Natural killer cell treated with Interleukin-12 subunit alpha and Interleukin-12 subunit beta and Interleukin-15 and Interleukin-18, amount 100 ng/mL, for 72 hours (primary cell): ENCODE measurements at regions not wholly inside any gene's neighbourhood (a gene's known extent, or its start where the extent isn't known, plus 50 kb on each side); places are given as distances from the start of the nearest gene placed in this dataset.
A peak's percentile ranks its signal among the peaks of the same experiment; 100 is the strongest.

Experiments
- ATAC-seq, 2 donors: fragments of 150-1000 bp; cut with Tn5 transposase in 1 of 2; sonication (Bioruptor Pico), chemical (Tn5 transposase) in 1 of 2; 2 replicates each; pipeline ENCODE4 v1.10.0; 2021
- DNase-seq: peaks from one replicate; pipeline ENCODE4 v3.0.0; 2022; ENCODE audit warnings: low spot score
- H3K27ac Mint-ChIP-seq, 2 donors: 1 replicate in 1 of 2; 2 replicates in 1 of 2; pipeline ENCODE4 v1.8.0; 2022; ENCODE audit warnings: mixed read lengths in 2 of 2, mild to moderate bottlenecking in 1 of 2, moderate library complexity in 1 of 2
- H3K27me3 Mint-ChIP-seq, 2 donors: 1 replicate in 1 of 2; 2 replicates in 1 of 2; pipeline ENCODE4 v1.8.0; 2022; ENCODE audit warnings: mixed read lengths in 2 of 2
- H3K36me3 Mint-ChIP-seq: one replicate; pipeline ENCODE4 v1.8.0; 2022; ENCODE audit warnings: mixed read lengths
- H3K4me1 Mint-ChIP-seq, 2 donors: 1 replicate in 1 of 2; 2 replicates in 1 of 2; pipeline ENCODE4 v1.8.0; 2022; ENCODE audit warnings: low read depth in 2 of 2, mixed read lengths in 2 of 2, mild to moderate bottlenecking in 1 of 2
- H3K4me3 Mint-ChIP-seq: one replicate; pipeline ENCODE4 v1.8.0; 2022; ENCODE audit warnings: mixed read lengths
- H3K9me3 Mint-ChIP-seq: 2 replicates; pipeline ENCODE4 v1.8.0; 2022; ENCODE audit warnings: mixed read lengths

DNA sequence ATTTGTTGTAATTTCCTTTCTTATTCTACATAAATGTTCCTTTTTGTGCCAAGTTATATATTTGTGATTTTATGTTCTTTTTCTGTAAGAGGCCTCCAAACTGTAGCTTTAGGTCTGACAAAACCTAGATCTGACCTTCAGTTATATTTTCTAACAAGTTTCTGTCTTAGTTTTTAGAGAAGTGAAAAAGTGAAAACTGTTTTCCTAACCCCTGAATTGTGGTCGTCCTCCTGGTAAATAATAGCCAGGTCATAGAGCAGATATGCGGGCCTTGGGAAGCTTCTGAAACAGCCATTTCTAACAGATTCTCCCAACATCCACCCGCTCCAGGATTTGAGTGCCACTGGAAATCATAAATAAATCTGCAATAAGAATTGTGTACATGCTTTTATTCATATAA lies 398.4 kb upstream of the CWC22 start:
- DNase-seq = no peak
- no peaks in the 10 kb centered on the region for H3K27me3 Mint-ChIP-seq
- no peak overlapping the region for H3K4me3 Mint-ChIP-seq
- H3K36me3 Mint-ChIP-seq = no peaks in the 10 kb centered on the region
- H3K27ac Mint-ChIP-seq = no peak overlapping the region
- no peak for ATAC-seq
- no peaks in the 10 kb centered on the region for H3K9me3 Mint-ChIP-seq
- no peaks in the 10 kb centered on the region for H3K4me1 Mint-ChIP-seq

DNA sequence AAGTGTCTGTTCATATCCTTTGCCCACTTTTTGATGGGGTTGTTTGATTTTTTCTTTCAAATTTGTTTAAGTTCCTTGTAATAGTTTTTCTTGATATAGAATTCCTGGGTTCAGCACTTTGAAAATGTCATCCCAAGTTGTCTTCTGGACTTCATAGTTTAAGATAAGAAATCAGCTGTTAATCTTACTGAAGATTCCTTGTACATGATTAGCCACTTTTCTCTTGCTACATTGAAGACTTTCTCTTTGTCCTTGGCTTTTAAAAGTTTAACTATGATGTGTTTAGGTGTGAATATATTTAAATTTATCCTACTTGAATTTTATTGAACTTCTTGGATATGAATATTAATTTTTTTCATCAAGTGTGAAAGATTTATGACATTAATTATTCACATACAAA lies 387.2 kb upstream of the CWC22 start:
- DNase-seq (no peak), ATAC-seq (no peak)
- H3K27ac Mint-ChIP-seq = no peak overlapping the region
- no peaks in the 10 kb centered on the region for H3K27me3 Mint-ChIP-seq
- H3K4me1 Mint-ChIP-seq = no peaks in the 10 kb centered on the region
- H3K9me3 Mint-ChIP-seq = peaks cover 20% of the 10 kb centered on the region
- no peak overlapping the region for H3K4me3 Mint-ChIP-seq
- no peaks in the 10 kb centered on the region for H3K36me3 Mint-ChIP-seq

- Mint-ChIP-seq H3K36me3 (no peaks in the 10 kb centered on the region), H3K27me3 (no peaks in the 10 kb centered on the region), H3K4me3 (no peak overlapping the region), H3K4me1 (no peaks in the 10 kb centered on the region), H3K9me3 (peaks cover 7% of the 10 kb centered on the region), H3K27ac (no peak overlapping the region)
- ATAC-seq (no peak), DNase-seq (no peak)
These were observed 378.6 kb upstream of the CWC22 start for GRCh38 chr2:180385601-180386201.

- ATAC-seq (no peak), DNase-seq (no peak)
- Mint-ChIP-seq H3K27ac (no peak overlapping the region), H3K9me3 (peaks cover 4% of the 10 kb centered on the region), H3K4me1 (no peaks in the 10 kb centered on the region), H3K27me3 (no peaks in the 10 kb centered on the region), H3K4me3 (no peak overlapping the region), H3K36me3 (no peaks in the 10 kb centered on the region)
These were observed 369.0 kb upstream of the CWC22 start for GRCh38 chr2:180376066-180376465.

DNA sequence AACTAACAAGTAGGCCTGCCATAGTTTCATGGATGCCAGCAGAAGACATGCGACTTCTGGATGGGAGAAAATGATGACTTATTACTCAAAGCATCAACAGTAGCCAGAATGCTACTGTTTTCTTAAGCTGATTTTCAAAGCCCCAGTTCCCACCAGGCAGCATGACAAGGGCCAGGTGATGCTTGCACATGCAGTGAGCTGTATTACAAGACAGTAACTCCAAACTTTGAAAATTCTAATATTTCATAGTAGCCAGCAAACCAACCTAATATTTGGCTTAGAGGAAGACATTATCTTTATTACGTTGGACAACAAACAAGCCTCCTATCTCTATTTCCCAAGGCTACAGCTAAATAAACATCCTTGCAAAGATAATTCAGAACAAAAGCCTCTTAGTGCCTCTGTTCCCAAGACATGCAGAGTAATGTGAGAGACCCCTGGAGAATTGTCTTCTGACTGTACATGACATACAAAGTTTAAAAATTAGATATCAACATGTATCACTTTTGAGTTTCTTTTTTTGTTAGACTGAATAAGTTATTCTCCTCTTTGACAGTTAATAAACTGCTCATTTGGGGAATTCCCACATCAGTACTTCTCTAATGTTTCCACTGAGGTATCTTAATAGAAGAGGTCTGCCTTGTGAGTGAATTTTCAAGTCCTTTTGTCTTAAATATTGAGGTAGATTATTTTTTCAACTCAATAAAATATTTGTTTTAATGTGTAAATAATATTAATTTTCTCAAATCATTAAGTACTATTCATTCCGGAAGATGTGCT lies 367.6 kb upstream of the CWC22 start:
- ATAC-seq (no peak), DNase-seq (no peak)
- Mint-ChIP-seq H3K27ac (no peak overlapping the region), H3K27me3 (no peaks in the 10 kb centered on the region), H3K9me3 (peaks cover 4% of the 10 kb centered on the region), H3K4me1 (no peaks in the 10 kb centered on the region), H3K36me3 (no peaks in the 10 kb centered on the region), H3K4me3 (no peak overlapping the region)

- no peak overlapping the region for H3K27ac Mint-ChIP-seq
These were observed 363.6 kb upstream of the CWC22 start for GRCh38 chr2:180370511-180371205.

GRCh38 chr2:180368881-180369280 lies 361.8 kb upstream of the CWC22 start:
- Mint-ChIP-seq H3K4me1 (no peaks in the 10 kb centered on the region), H3K27me3 (no peaks in the 10 kb centered on the region), H3K9me3 (no peaks in the 10 kb centered on the region), H3K4me3 (no peak overlapping the region), H3K36me3 (no peaks in the 10 kb centered on the region), H3K27ac (no peak overlapping the region)
- DNase-seq = no peak
- no peak for ATAC-seq

More at GRCh38 chr2:180370511-180371205, 363.6 kb upstream of the CWC22 start:
- no peak for DNase-seq
- no peak overlapping the region for H3K4me3 Mint-ChIP-seq
- H3K4me1 Mint-ChIP-seq = no peaks in the 10 kb centered on the region
- no peaks in the 10 kb centered on the region for H3K9me3 Mint-ChIP-seq
- ATAC-seq = no peak
- H3K36me3 Mint-ChIP-seq = no peaks in the 10 kb centered on the region
- H3K27me3 Mint-ChIP-seq = no peaks in the 10 kb centered on the region

GRCh38 chr2:180367815-180368214 lies 360.7 kb upstream of the CWC22 start:
- no peak overlapping the region for H3K4me3 Mint-ChIP-seq
- no peaks in the 10 kb centered on the region for H3K36me3 Mint-ChIP-seq
- no peak overlapping the region for H3K27ac Mint-ChIP-seq
- no peaks in the 10 kb centered on the region for H3K9me3 Mint-ChIP-seq
- no peak for DNase-seq
- no peaks in the 10 kb centered on the region for H3K27me3 Mint-ChIP-seq
- no peaks in the 10 kb centered on the region for H3K4me1 Mint-ChIP-seq
- no peak for ATAC-seq

GRCh38 chr2:180366481-180366880 lies 359.4 kb upstream of the CWC22 start:
- H3K9me3 Mint-ChIP-seq = no peaks in the 10 kb centered on the region
- H3K4me1 Mint-ChIP-seq = no peaks in the 10 kb centered on the region
- H3K27ac Mint-ChIP-seq = no peak overlapping the region
- no peaks in the 10 kb centered on the region for H3K27me3 Mint-ChIP-seq
- no peak overlapping the region for H3K4me3 Mint-ChIP-seq
- DNase-seq (no peak), ATAC-seq (no peak)
- H3K36me3 Mint-ChIP-seq = no peaks in the 10 kb centered on the region

DNA sequence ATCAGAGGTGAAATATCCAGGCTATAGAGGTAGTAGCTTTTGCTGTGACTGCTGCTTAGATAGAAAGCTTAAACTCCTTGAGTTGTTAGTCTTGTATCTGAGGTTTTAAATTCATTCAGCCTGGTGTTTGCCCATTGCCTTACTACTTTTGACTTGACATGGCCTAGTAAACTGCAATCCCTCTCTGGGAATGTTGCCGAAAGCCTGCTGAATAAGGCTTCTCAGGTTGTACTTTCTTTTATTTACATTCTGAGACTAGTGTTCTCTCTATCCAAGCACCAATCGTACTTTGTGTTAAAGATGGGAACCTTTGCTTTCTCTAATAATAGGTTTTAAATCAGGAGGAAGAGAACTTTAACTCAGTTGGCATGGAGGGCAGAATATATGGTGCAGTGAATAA lies 357.6 kb upstream of the CWC22 start:
- Mint-ChIP-seq H3K27ac (no peak overlapping the region), H3K9me3 (no peaks in the 10 kb centered on the region), H3K4me1 (peaks cover 7% of the 10 kb centered on the region in 2 donors), H3K27me3 (no peaks in the 10 kb centered on the region), H3K4me3 (no peak overlapping the region), H3K36me3 (no peaks in the 10 kb centered on the region)
- DNase-seq (no peak), ATAC-seq (no peak)

DNA sequence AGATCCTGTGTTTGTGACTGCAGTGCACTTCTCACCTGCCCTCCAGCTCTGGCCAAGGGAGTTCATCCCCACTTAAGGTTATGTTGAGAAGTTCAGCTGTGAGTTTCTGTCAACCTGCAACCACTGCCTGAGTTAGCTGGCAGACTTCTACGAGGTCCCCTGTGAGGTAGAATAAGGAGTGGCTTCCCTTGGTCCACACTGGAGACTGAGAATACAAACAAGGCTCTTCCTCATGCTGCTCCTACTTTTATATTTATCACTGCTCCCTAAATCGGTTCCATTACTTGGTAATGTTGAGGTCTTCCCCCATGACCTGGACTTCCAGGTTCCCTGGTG lies 353.2 kb upstream of the CWC22 start:
- peaks cover 7 to 11% of the 10 kb centered on the region in 2 donors for H3K4me1 Mint-ChIP-seq
- H3K4me3 Mint-ChIP-seq = no peak overlapping the region
- H3K27me3 Mint-ChIP-seq = no peaks in the 10 kb centered on the region
- H3K9me3 Mint-ChIP-seq = peaks cover 3% of the 10 kb centered on the region
- no peaks in the 10 kb centered on the region for H3K36me3 Mint-ChIP-seq
- ATAC-seq (peak in 1 of 2 donors; percentile 32), DNase-seq (no peak)
- H3K27ac Mint-ChIP-seq = peak overlapping the region in 1 of 2 donors; percentile 44

- Mint-ChIP-seq H3K27ac (peak overlapping the region in 1 of 2 donors; percentile 44), H3K9me3 (peaks cover 3% of the 10 kb centered on the region), H3K4me3 (no peak overlapping the region), H3K4me1 (peaks cover 7 to 11% of the 10 kb centered on the region in 2 donors), H3K36me3 (no peaks in the 10 kb centered on the region), H3K27me3 (no peaks in the 10 kb centered on the region)
- no peak for DNase-seq
- peak; percentile 48 to 49 for ATAC-seq
These were observed 352.6 kb upstream of the CWC22 start for GRCh38 chr2:180359522-180360282.

GRCh38 chr2:180358458-180358857 lies 351.4 kb upstream of the CWC22 start:
- H3K27ac Mint-ChIP-seq = no peak overlapping the region
- H3K36me3 Mint-ChIP-seq = no peaks in the 10 kb centered on the region
- H3K9me3 Mint-ChIP-seq = peaks cover 3% of the 10 kb centered on the region
- ATAC-seq (no peak), DNase-seq (no peak)
- peaks cover 7 to 11% of the 10 kb centered on the region in 2 donors for H3K4me1 Mint-ChIP-seq
- H3K4me3 Mint-ChIP-seq = no peak overlapping the region
- no peaks in the 10 kb centered on the region for H3K27me3 Mint-ChIP-seq

DNA sequence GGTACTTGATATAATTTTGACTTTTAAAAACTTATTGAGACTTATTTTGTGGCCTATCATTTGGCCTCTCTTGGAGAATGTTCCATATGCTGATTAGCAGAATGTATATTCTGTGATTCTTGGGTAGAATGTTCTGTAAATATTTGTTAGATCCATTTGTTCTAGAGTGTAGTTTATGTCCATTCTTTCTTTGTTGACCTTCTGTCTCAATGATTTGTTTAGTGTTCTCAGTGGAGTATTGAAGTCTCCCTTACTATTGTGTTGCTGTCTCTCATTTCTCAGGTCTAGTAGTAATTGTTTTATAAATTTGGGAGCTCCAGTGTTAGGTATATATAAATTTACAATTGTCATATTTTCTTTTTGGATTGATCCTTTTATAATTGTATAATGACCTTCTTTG lies 349.6 kb upstream of the CWC22 start:
- Mint-ChIP-seq H3K36me3 (no peaks in the 10 kb centered on the region), H3K9me3 (peaks cover 3% of the 10 kb centered on the region), H3K27ac (no peak overlapping the region), H3K4me3 (no peak overlapping the region), H3K4me1 (peaks cover 7 to 11% of the 10 kb centered on the region in 2 donors), H3K27me3 (no peaks in the 10 kb centered on the region)
- DNase-seq (no peak), ATAC-seq (no peak)
